Stimulated activated memory B cell treated with anti-CD40 and anti-IgM and Interleukin-4, amounts not matched to agents 10 μg/mL and 1 μg/mL and 100 μg/mL, for 72 hours (primary cell): ENCODE measurements at regions not wholly inside any gene's neighbourhood (a gene's known extent, or its start where the extent isn't known, plus 50 kb on each side); places are given as distances from the start of the nearest gene placed in this dataset.
"Not testable (repeated sequence)": the region's sequence is repeated elsewhere in the genome, so short reads cannot be mapped to it uniquely, and the experiment has no call there.

ENCODE experiments used
- ATAC-seq: fragments of 150-1000 bp; cut with Tn5 transposase; 2 replicates; pipeline ENCODE4 v1.10.0; 2021
- H3K27ac Mint-ChIP-seq: one replicate; pipeline ENCODE4 v1.8.0; 2022; ENCODE audit warnings: mild to moderate bottlenecking, mixed read lengths
- H3K27me3 Mint-ChIP-seq: one replicate; pipeline ENCODE4 v1.8.0; 2022; ENCODE audit warnings: mixed read lengths
- H3K36me3 Mint-ChIP-seq: one replicate; pipeline ENCODE4 v1.8.0; 2022; ENCODE audit warnings: mixed read lengths
- H3K4me1 Mint-ChIP-seq: one replicate; pipeline ENCODE4 v1.8.0; 2022; ENCODE audit warnings: mixed read lengths
- H3K4me3 Mint-ChIP-seq: one replicate; pipeline ENCODE4 v1.8.0; 2022; ENCODE audit warnings: mild to moderate bottlenecking, moderate library complexity, mixed read lengths
- H3K9me3 Mint-ChIP-seq: one replicate; pipeline ENCODE4 v1.8.0; 2022; ENCODE audit warnings: mixed read lengths

DNA sequence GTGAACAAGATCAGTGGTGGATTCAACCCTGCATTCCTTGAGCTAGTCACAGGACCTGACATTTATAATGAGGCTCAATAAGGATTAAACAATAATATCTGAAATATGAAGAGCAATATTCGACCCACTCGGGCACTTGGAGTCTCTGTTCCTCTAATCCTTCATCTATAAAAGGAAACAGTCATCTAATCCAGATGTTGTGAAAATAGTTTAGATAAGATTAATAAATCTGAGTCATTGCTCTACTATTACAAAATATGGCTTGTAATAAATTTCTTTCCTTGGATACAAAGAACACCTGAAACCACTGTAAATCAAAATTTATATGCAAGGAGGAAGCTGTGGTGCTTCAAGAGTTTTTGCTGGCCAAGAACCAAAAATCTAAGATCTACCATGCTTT lies 846.9 kb upstream of the ACVR2A start:
- Mint-ChIP-seq H3K9me3 (no peaks in the 10 kb centered on the region), H3K27ac (no peak overlapping the region), H3K36me3 (no peaks in the 10 kb centered on the region), H3K27me3 (no peaks in the 10 kb centered on the region), H3K4me3 (no peak overlapping the region), H3K4me1 (no peaks in the 10 kb centered on the region)
- ATAC-seq = no peak

- Mint-ChIP-seq H3K27ac (no peak overlapping the region), H3K36me3 (no peaks in the 10 kb centered on the region), H3K9me3 (no peaks in the 10 kb centered on the region), H3K27me3 (no peaks in the 10 kb centered on the region), H3K4me3 (no peak overlapping the region), H3K4me1 (no peaks in the 10 kb centered on the region)
- ATAC-seq = no peak
Measured at GRCh38 chr2:146997488-146997887, 847.3 kb upstream of the ACVR2A start.

DNA sequence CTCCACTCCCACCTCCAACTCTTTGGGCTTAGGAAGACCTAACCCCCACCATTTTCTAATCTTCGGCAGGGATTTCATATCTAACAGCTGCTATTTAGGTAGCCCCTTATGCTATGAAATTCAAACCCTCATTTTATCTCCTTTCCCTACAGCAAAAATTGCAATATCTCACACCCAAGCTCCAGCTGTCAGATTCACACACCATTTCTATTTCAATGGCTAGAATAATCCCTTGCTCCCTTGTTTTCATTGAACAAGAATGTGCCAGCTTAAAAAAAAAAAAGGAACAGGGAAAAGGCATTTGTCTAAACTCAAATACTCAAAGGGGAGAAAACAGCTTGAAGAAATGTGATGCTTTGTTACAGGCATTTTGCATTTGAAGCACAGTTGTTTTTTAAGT lies 850.6 kb upstream of the ACVR2A start:
- no peak overlapping the region for H3K27ac Mint-ChIP-seq
- no peak for ATAC-seq
- H3K27me3 Mint-ChIP-seq = no peaks in the 10 kb centered on the region
- H3K9me3 Mint-ChIP-seq = no peaks in the 10 kb centered on the region
- H3K4me1 Mint-ChIP-seq = no peaks in the 10 kb centered on the region
- H3K36me3 Mint-ChIP-seq = no peaks in the 10 kb centered on the region
- no peak overlapping the region for H3K4me3 Mint-ChIP-seq

- H3K36me3 Mint-ChIP-seq = no peaks in the 10 kb centered on the region
- H3K27ac Mint-ChIP-seq = no peak overlapping the region
- peaks cover 2% of the 10 kb centered on the region for H3K4me1 Mint-ChIP-seq
- H3K9me3 Mint-ChIP-seq = no peaks in the 10 kb centered on the region
- no peak overlapping the region for H3K4me3 Mint-ChIP-seq
- no peaks in the 10 kb centered on the region for H3K27me3 Mint-ChIP-seq
- ATAC-seq = no peak
Measured at GRCh38 chr2:146992466-146992865, 852.4 kb upstream of the ACVR2A start.

DNA sequence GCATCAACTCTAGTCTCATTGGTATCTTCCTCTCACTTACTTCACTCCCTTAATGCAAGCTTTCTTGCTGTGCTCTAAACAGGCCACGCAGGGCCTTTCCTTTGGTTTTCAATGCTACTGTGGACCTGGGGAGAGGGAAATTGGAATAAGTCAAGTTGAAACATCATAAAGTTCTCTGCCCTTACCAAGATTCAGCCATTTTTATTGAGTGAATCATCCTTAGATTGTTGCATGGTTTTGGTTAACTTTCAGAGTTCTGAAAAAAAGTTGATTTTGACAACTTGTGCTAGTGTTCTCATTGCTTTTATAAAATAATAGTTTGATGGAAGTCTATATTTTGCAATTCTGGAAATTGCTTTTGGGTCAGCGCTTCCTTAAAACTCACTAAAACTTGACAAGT lies 852.8 kb upstream of the ACVR2A start:
- Mint-ChIP-seq H3K9me3 (no peaks in the 10 kb centered on the region), H3K27ac (no peak overlapping the region), H3K4me3 (no peak overlapping the region), H3K36me3 (no peaks in the 10 kb centered on the region), H3K4me1 (peaks cover 5% of the 10 kb centered on the region), H3K27me3 (no peaks in the 10 kb centered on the region)
- no peak for ATAC-seq

DNA sequence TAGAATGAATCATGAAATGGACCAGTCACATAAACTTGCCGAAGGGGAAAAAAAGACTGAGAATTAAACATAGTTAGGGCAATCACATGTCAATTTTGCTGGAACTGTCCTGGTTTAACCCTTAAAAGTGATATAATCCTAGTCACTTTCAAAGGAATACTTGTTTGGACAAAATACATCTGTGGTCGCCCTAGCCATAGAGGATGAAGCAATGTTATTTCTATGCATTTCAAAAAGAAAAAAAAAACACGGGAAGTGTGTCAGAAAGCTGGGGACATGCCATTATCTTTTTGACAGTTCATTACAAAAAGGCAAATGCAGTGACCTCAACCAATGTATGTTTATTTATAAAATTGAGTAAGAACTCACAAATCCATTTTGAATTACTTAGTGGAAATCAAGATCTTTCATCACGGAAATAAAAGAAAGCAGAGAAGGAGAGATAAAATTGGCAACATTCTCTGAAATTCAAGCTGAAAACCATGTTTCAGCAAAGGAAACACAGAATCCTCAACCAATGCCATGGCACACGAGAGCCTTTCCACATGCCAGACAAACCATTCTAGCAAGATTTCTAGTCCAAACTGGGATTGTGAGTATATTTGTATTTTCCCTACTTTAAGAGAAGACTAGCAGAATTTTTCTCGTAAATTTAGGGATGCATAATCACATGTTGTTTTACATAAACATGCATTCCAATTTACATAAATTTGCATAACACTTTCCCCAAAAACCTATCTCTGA lies 854.3 kb upstream of the ACVR2A start:
- Mint-ChIP-seq H3K27me3 (no peaks in the 10 kb centered on the region), H3K36me3 (no peaks in the 10 kb centered on the region), H3K4me3 (no peak overlapping the region), H3K27ac (no peak overlapping the region), H3K4me1 (peaks cover 20% of the 10 kb centered on the region), H3K9me3 (no peaks in the 10 kb centered on the region)
- no peak for ATAC-seq

- Mint-ChIP-seq H3K27ac (no peak overlapping the region), H3K4me1 (peaks cover 24% of the 10 kb centered on the region), H3K4me3 (no peak overlapping the region), H3K9me3 (no peaks in the 10 kb centered on the region), H3K27me3 (no peaks in the 10 kb centered on the region), H3K36me3 (no peaks in the 10 kb centered on the region)
- no peak for ATAC-seq
Measured at GRCh38 chr2:146989741-146990140, 855.1 kb upstream of the ACVR2A start.

DNA sequence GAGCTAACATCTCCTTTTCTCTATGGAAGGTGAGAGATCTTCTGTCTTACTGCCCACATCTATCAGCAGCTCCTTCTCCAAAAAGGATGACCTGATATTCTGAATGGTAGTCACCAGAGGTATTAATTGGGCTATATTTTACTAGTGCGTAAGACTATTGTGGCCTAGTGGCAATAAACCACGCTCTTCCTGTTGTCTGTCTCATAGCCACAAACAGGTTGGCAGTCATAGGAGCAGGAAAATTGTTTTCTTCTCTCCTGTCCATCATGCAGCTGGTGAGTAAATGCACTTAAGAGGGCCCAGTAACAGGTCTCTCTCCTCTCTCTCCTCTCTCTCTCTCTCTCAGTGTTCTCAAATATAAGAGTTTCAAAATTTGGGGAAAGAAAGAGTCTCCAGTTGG lies 856.8 kb upstream of the ACVR2A start:
- Mint-ChIP-seq H3K36me3 (no peaks in the 10 kb centered on the region), H3K4me1 (peaks cover 24% of the 10 kb centered on the region), H3K4me3 (no peak overlapping the region), H3K27ac (no peak overlapping the region), H3K27me3 (no peaks in the 10 kb centered on the region), H3K9me3 (no peaks in the 10 kb centered on the region)
- ATAC-seq = no peak

- no peaks in the 10 kb centered on the region for H3K9me3 Mint-ChIP-seq
- H3K27ac Mint-ChIP-seq = no peak overlapping the region
- peak; percentile 63 for ATAC-seq
- peaks cover 24% of the 10 kb centered on the region for H3K4me1 Mint-ChIP-seq
- no peaks in the 10 kb centered on the region for H3K27me3 Mint-ChIP-seq
- no peaks in the 10 kb centered on the region for H3K36me3 Mint-ChIP-seq
- peak overlapping the region; percentile 1 for H3K4me3 Mint-ChIP-seq
Measured at GRCh38 chr2:146986161-146986560, 858.7 kb upstream of the ACVR2A start.

DNA sequence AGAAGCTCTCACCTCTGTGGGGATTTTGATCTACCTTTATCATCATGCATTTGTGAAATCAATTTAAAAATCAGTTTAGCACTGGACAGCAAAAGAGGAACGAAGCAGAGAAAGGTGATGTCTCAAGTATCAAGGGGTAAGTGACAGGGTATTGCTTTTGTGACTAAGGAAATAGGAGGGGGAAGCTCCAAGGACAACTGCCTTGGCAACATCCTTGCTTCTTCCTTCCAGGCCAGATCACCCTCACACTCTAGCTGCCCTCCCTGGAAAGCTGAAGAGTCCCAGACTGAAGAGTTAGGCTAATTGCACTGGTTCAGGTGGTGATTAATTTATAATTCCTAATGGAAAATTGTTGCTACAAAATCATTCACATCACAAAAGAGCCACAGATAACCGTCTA lies 859.1 kb upstream of the ACVR2A start:
- ATAC-seq = no peak
- H3K4me3 Mint-ChIP-seq = no peak overlapping the region

GRCh38 chr2:146984014-146984413 lies 860.8 kb upstream of the ACVR2A start:
- Mint-ChIP-seq H3K27ac (no peak overlapping the region), H3K36me3 (no peaks in the 10 kb centered on the region), H3K27me3 (no peaks in the 10 kb centered on the region), H3K4me1 (peaks cover 24% of the 10 kb centered on the region), H3K9me3 (peaks cover 15% of the 10 kb centered on the region), H3K4me3 (no peak overlapping the region)
- no peak for ATAC-seq

More for the DNA sequence above, 859.1 kb upstream of the ACVR2A start:
- H3K9me3 Mint-ChIP-seq = peaks cover 4% of the 10 kb centered on the region
- no peaks in the 10 kb centered on the region for H3K36me3 Mint-ChIP-seq
- H3K4me1 Mint-ChIP-seq = peaks cover 24% of the 10 kb centered on the region
- no peaks in the 10 kb centered on the region for H3K27me3 Mint-ChIP-seq
- H3K27ac Mint-ChIP-seq = no peak overlapping the region

DNA sequence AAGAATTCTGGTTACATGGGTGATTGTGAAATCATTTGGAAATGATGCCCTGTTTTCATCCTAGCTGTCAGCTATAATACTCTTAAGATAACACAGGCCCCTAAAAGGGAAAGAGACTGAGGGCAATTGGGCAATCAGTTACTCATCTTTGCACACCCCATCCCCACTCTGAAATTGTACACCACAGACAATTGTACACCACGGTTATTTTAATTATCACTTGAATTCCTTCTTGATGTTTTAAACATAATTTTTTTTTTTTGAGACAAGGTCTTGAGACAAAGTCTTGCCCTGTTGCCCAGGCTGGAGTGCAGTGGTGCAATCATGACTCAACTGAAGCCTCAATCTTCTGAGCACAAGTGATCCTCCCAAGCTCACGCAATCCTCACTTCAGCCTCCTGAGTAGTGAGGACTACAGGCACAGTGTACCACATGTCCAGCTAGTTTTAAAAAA lies 862.4 kb upstream of the ACVR2A start:
- Mint-ChIP-seq H3K27me3 (no peaks in the 10 kb centered on the region), H3K4me3 (no peak overlapping the region), H3K27ac (no peak overlapping the region), H3K4me1 (peaks cover 22% of the 10 kb centered on the region), H3K36me3 (no peaks in the 10 kb centered on the region), H3K9me3 (peaks cover 15% of the 10 kb centered on the region)
- ATAC-seq = no peak

- Mint-ChIP-seq H3K36me3 (no peaks in the 10 kb centered on the region), H3K4me3 (no peak overlapping the region), H3K27me3 (no peaks in the 10 kb centered on the region), H3K9me3 (peaks cover 15% of the 10 kb centered on the region), H3K27ac (no peak overlapping the region), H3K4me1 (peaks cover 19% of the 10 kb centered on the region)
- ATAC-seq = no peak
Measured at GRCh38 chr2:146981921-146982320, 862.9 kb upstream of the ACVR2A start.

- peaks cover 15% of the 10 kb centered on the region for H3K9me3 Mint-ChIP-seq
- no peak for ATAC-seq
- H3K27me3 Mint-ChIP-seq = no peaks in the 10 kb centered on the region
- H3K4me1 Mint-ChIP-seq = no peaks in the 10 kb centered on the region
- H3K36me3 Mint-ChIP-seq = no peaks in the 10 kb centered on the region
- no peak overlapping the region for H3K4me3 Mint-ChIP-seq
- no peak overlapping the region for H3K27ac Mint-ChIP-seq
Measured at GRCh38 chr2:146979746-146980145, 865.1 kb upstream of the ACVR2A start.

DNA sequence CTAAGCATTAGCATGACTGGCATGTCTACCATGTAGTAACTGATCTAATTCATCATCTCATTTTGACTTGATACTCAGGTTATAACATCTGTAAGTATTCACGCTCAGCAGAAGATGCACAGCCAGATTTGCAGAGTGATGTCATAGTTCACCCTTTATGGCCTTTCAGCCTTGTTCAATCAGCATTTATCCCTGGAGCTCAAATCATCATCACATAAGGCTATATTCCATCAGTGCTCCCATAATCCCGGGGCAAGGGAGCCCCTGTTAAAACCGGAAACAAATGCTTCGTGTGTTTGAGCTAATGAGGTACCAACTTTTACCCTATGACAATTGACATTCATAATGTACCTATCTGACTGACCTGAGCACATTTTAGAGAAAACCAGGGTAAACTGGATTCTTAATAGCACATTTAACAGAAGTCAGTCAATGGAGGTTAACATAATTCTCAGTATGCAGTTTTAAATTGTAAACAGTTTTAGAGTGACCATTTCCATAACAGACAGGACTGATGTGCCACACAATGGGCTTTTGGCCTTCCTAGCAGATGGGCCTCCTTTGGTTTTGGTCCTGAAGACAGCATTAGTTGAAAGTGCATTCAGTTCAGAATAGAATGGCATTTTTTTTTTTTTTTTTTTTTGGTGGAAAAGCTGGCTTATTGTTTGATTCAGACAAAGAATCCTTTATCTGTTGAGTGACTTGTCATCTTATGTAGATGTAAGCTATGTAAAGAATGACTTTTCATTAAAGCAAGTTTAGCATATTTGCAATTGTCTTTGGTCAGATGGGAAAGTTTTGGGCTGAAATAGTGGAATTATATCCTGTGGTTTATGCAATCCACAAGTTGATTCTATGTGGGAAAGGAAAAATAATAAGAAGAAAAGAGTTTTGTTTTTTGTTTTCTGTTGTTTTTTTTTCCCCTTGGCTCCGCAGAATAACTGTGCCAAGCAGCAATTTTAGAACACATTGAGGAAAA lies 866.0 kb upstream of the ACVR2A start:
- Mint-ChIP-seq H3K36me3 (no peaks in the 10 kb centered on the region), H3K27me3 (no peaks in the 10 kb centered on the region), H3K27ac (no peak overlapping the region), H3K4me3 (no peak overlapping the region), H3K9me3 (peaks cover 15% of the 10 kb centered on the region), H3K4me1 (no peaks in the 10 kb centered on the region)
- ATAC-seq = no peak

- H3K27ac Mint-ChIP-seq, H3K36me3 Mint-ChIP-seq, H3K4me3 Mint-ChIP-seq, ATAC-seq, H3K27me3 Mint-ChIP-seq, H3K4me1 Mint-ChIP-seq, H3K9me3 Mint-ChIP-seq: not testable (repeated sequence)
Measured at GRCh38 chr2:146970981-146971380, 873.8 kb upstream of the ACVR2A start.
